ENCODE measurements at regions not wholly inside any gene's neighbourhood (a gene's known extent, or its start where the extent isn't known, plus 50 kb on each side); places are given as distances from the start of the nearest gene placed in this dataset.

DNA sequence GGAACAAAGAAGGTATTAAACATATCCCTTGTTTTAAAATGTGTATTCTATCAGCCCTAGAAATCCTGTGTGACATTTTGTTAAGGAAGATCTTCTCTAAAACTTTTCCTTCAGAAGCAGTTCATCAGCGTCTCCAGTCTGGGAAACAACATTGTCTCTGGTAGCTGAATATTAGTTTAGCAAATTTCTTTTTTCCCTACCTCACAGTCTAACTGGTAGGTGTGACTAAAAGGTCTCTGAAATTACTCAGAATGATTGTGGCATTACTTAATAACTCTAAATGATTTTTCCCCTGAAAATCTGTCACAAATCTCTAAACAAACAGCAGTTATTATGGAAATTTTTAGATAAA is 1044.8 kb downstream of the FLRT2 start:
- DNase-seq (ENCODE audit: low spot score, unreplicated experiment), result no peak
- H3K36me3 Mint-ChIP-seq (ENCODE audit: insufficient read depth), result no peaks in the 10 kb centered on the region
- peaks cover 4% of the 10 kb centered on the region for H3K4me1 Mint-ChIP-seq (ENCODE audit: low read depth)
- H3K9me3 Mint-ChIP-seq (ENCODE audit: low read depth), result no peaks in the 10 kb centered on the region
- H3K27me3 Mint-ChIP-seq, result no peaks in the 10 kb centered on the region
- H3K27ac Mint-ChIP-seq, result no peak overlapping the region
- TF ChIP-seq, protein P1, sequence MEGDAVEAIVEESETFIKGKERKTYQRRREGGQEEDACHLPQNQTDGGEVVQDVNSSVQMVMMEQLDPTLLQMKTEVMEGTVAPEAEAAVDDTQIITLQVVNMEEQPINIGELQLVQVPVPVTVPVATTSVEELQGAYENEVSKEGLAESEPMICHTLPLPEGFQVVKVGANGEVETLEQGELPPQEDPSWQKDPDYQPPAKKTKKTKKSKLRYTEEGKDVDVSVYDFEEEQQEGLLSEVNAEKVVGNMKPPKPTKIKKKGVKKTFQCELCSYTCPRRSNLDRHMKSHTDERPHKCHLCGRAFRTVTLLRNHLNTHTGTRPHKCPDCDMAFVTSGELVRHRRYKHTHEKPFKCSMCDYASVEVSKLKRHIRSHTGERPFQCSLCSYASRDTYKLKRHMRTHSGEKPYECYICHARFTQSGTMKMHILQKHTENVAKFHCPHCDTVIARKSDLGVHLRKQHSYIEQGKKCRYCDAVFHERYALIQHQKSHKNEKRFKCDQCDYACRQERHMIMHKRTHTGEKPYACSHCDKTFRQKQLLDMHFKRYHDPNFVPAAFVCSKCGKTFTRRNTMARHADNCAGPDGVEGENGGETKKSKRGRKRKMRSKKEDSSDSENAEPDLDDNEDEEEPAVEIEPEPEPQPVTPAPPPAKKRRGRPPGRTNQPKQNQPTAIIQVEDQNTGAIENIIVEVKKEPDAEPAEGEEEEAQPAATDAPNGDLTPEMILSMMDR (IDR thresholded peaks at IDR 0.05; ENCODE audit: unreplicated experiment), result no peak
- H3K4me3 Mint-ChIP-seq (ENCODE audit: low read depth), result no peak overlapping the region

- TF ChIP-seq, protein P1 (IDR thresholded peaks at IDR 0.05; ENCODE audit: unreplicated experiment), result no peak
- DNase-seq (ENCODE audit: low spot score, unreplicated experiment), result no peak
- Mint-ChIP-seq H3K9me3 (ENCODE audit: low read depth) (no peaks in the 10 kb centered on the region), H3K36me3 (ENCODE audit: insufficient read depth) (no peaks in the 10 kb centered on the region), H3K27me3 (no peaks in the 10 kb centered on the region), H3K27ac (no peak overlapping the region), H3K4me3 (ENCODE audit: low read depth) (no peak overlapping the region), H3K4me1 (ENCODE audit: low read depth) (peaks cover 4% of the 10 kb centered on the region)
These were observed 1044.3 kb downstream of the FLRT2 start for GRCh38 chr14:86574051-86574777.

GRCh38 chr14:86570371-86570770 is 1040.4 kb downstream of the FLRT2 start:
- H3K9me3 Mint-ChIP-seq (ENCODE audit: low read depth), result no peaks in the 10 kb centered on the region
- no peak overlapping the region for H3K4me3 Mint-ChIP-seq (ENCODE audit: low read depth)
- TF ChIP-seq, protein P1 (IDR thresholded peaks at IDR 0.05; ENCODE audit: unreplicated experiment), result no peak
- no peaks in the 10 kb centered on the region for H3K27me3 Mint-ChIP-seq
- no peak overlapping the region for H3K27ac Mint-ChIP-seq
- no peaks in the 10 kb centered on the region for H3K36me3 Mint-ChIP-seq (ENCODE audit: insufficient read depth)
- peaks cover 4% of the 10 kb centered on the region for H3K4me1 Mint-ChIP-seq (ENCODE audit: low read depth)
- DNase-seq (ENCODE audit: low spot score, unreplicated experiment), result no peak

DNA sequence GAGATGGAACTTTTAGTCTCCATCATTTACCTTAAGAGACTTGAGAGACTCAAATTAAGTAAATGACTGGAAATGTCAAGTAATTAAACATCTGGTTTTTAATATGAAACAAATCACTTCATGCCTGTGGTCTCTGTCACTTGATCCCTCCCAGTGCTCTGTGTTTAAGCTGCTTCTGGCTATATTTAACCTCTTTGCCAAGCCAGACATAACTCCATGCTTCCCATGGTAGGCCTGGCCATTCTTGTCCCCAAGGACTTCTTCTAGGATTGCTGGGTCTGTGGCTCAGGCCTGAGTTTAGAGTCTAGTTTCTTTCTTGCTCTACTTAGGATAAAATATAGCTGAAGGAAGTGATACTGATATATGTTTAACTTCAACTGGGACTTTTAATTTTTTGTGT is 1013.6 kb downstream of the FLRT2 start:
- Mint-ChIP-seq H3K27me3 (peaks cover 2% of the 10 kb centered on the region), H3K9me3 (ENCODE audit: low read depth) (no peaks in the 10 kb centered on the region), H3K36me3 (ENCODE audit: insufficient read depth) (no peaks in the 10 kb centered on the region), H3K27ac (no peak overlapping the region), H3K4me3 (ENCODE audit: low read depth) (no peak overlapping the region), H3K4me1 (ENCODE audit: low read depth) (no peaks in the 10 kb centered on the region)
- TF ChIP-seq, protein P1 (IDR thresholded peaks at IDR 0.05; ENCODE audit: unreplicated experiment), result no peak
- DNase-seq (ENCODE audit: low spot score, unreplicated experiment), result no peak

GRCh38 chr14:86541972-86542371 is 1012.0 kb downstream of the FLRT2 start:
- no peak overlapping the region for H3K4me3 Mint-ChIP-seq (ENCODE audit: low read depth)
- no peak overlapping the region for H3K27ac Mint-ChIP-seq
- no peaks in the 10 kb centered on the region for H3K36me3 Mint-ChIP-seq (ENCODE audit: insufficient read depth)
- peaks cover 2% of the 10 kb centered on the region for H3K27me3 Mint-ChIP-seq
- TF ChIP-seq, protein P1 (IDR thresholded peaks at IDR 0.05; ENCODE audit: unreplicated experiment), result no peak
- no peaks in the 10 kb centered on the region for H3K9me3 Mint-ChIP-seq (ENCODE audit: low read depth)
- DNase-seq (ENCODE audit: low spot score, unreplicated experiment), result no peak
- no peaks in the 10 kb centered on the region for H3K4me1 Mint-ChIP-seq (ENCODE audit: low read depth)
